HPDE6-E6E7 (cell line): ENCODE measurements at regions not wholly inside any gene's neighbourhood (a gene's known extent, or its start where the extent isn't known, plus 50 kb on each side); places are given as distances from the start of the nearest gene placed in this dataset.
"Not testable (repeated sequence)": the region's sequence is repeated elsewhere in the genome, so short reads cannot be mapped to it uniquely, and the experiment has no call there.

Experiments used
- DNase-seq: peaks from one replicate; pipeline ENCODE4 v3.0.0; 2011; ENCODE audit warnings: missing footprints; ENCODE audit errors: extremely low spot score

GRCh38 chr18:77373730-77374445, 124.2 kb downstream of the GALR1 start:
- DNase-seq = no peak

GRCh38 chr18:77374446-77374805, 124.8 kb downstream of the GALR1 start:
- no peak for DNase-seq

GRCh38 chr18:77376043-77376732, 126.5 kb downstream of the GALR1 start:
- no peak for DNase-seq

GRCh38 chr18:77376733-77377094, 127.1 kb downstream of the GALR1 start:
- no peak for DNase-seq

- DNase-seq = no peak
These were observed 128.2 kb downstream of the GALR1 start for GRCh38 chr18:77377813-77378212.

GRCh38 chr18:77379976-77380509, 130.4 kb downstream of the GALR1 start:
- DNase-seq = no peak

- DNase-seq = no peak
These were observed 131.0 kb downstream of the GALR1 start for GRCh38 chr18:77380695-77381094.

GRCh38 chr18:77392321-77392720, 142.7 kb downstream of the GALR1 start:
- no peak for DNase-seq

- DNase-seq = no peak
These were observed 143.9 kb downstream of the GALR1 start for GRCh38 chr18:77393519-77393918.

GRCh38 chr18:77395953-77396352, 146.3 kb downstream of the GALR1 start:
- no peak for DNase-seq

GRCh38 chr18:77397056-77397455, 147.4 kb downstream of the GALR1 start:
- no peak for DNase-seq

- no peak for DNase-seq
These were observed 148.0 kb downstream of the GALR1 start for GRCh38 chr18:77397617-77398016.

GRCh38 chr18:77400561-77400960, 150.9 kb downstream of the GALR1 start:
- DNase-seq = no peak

GRCh38 chr18:77401173-77401572, 151.5 kb downstream of the GALR1 start:
- no peak for DNase-seq

GRCh38 chr18:77403969-77404535, 154.4 kb downstream of the GALR1 start:
- no peak for DNase-seq

GRCh38 chr18:77405096-77405495, 155.4 kb downstream of the GALR1 start:
- no peak for DNase-seq

- DNase-seq = no peak
These were observed 158.1 kb downstream of the GALR1 start for GRCh38 chr18:77407733-77408132.

GRCh38 chr18:77421546-77421945, 171.9 kb downstream of the GALR1 start:
- DNase-seq = not testable (repeated sequence)

GRCh38 chr18:77422974-77423867, 173.6 kb downstream of the GALR1 start:
- no peak for DNase-seq

GRCh38 chr18:77433076-77433475, 183.4 kb downstream of the GALR1 start:
- DNase-seq = no peak

GRCh38 chr18:77439888-77440287, 190.2 kb downstream of the GALR1 start:
- DNase-seq = no peak

GRCh38 chr18:77442393-77442792, 192.7 kb downstream of the GALR1 start:
- no peak for DNase-seq
